ENCODE measurements at regions not wholly inside any gene's neighbourhood (a gene's known extent, or its start where the extent isn't known, plus 50 kb on each side); places are given as distances from the start of the nearest gene placed in this dataset.

GRCh38 chr11:134939905-134940304, 527.9 kb upstream of the B3GAT1 start:
- no peak for TF ChIP-seq CTCF (IDR thresholded peaks at IDR 0.05)
- TF ChIP-seq EZH2 (IDR thresholded peaks at IDR 0.05; ENCODE audit: borderline replicate concordance, insufficient read depth, low read depth, low read length, poor library complexity, severe bottlenecking) = no peak
